K562 (cell line): ENCODE measurements at regions not wholly inside any gene's neighbourhood (a gene's known extent, or its start where the extent isn't known, plus 50 kb on each side); places are given as distances from the start of the nearest gene placed in this dataset.

Experiments used
- ATAC-seq: fragments of 200-7000 bp; cut with Tn5 transposase; 3 replicates; pipeline ENCODE4 v1.9.1; 2020; ENCODE audit warnings: moderate library complexity
- BruUV-seq: library from RNA; stranded (reverse); fragments of 400-500 nt; replicated peaks from 2 replicates; lab custom pipeline; 2021; lab: Mats Ljungman, UMichigan
- CTCF ChIA-PET: fragments of 300-600 bp; formaldehyde crosslinking; extraction: SDS; loops from one replicate; lab custom pipeline; 2021; ENCODE audit warnings: low intra/inter-chr PET ratio; lab: Yijun Ruan, JAX
- POLR2A ChIA-PET: fragments of 300-600, 350-650 bp; sonication (Branson Sonifier 250); formaldehyde crosslinking; extraction: SDS; loops from one replicate; lab custom pipeline; 2021; ENCODE audit warnings: antibody characterized with exemption, inconsistent platforms; lab: Yijun Ruan, JAX
- DNase-seq, 4 experiments: peaks; one replicate each; pipeline versions ENCODE4 v3.0.0 to v3.0.0-alpha.2; 2011 to 2018; ENCODE audit warnings: low spot score in 3 of 4, mixed read lengths in 3 of 4; ENCODE audit errors: extremely low read depth in 1 of 4
- FAIRE-seq: peaks from 2 replicates; lab custom pipeline; 2011; peaks lifted over from hg19 to GRCh38; lab: Jason Lieb, UNC
- H2AFZ ChIP-seq: 2 replicates; pipeline ENCODE4 v1.6.0; 2011; ENCODE audit warnings: low read depth, low read length, control low read depth, inconsistent platforms
- H3K27ac ChIP-seq: fragments of 200-600 bp; 3 replicates; pipeline ENCODE4 v1.8.0; 2011; ENCODE audit warnings: low read depth, mild to moderate bottlenecking, control low read depth, inconsistent platforms, low read length, moderate library complexity, mixed read lengths; ENCODE audit errors: extremely low read depth
- H3K27me3 ChIP-seq, 2 experiments: fragments of 300-600 bp in 1 of 2; 2 replicates in 1 of 2; 3 replicates in 1 of 2; pipeline versions ENCODE4 v1.6.0 to v1.8.0; 2011; ENCODE audit warnings: inconsistent platforms in 2 of 2, low read length in 2 of 2, mild to moderate bottlenecking in 1 of 2, mixed read lengths in 1 of 2, moderate library complexity in 1 of 2; ENCODE audit not compliant: control insufficient read depth in 2 of 2, insufficient read depth in 2 of 2
- H3K36me3 ChIP-seq: fragments of 300-600 bp; 3 replicates; pipeline ENCODE4 v1.8.0; 2011; ENCODE audit warnings: mild to moderate bottlenecking, low read length, inconsistent platforms; ENCODE audit not compliant: control insufficient read depth, insufficient read depth
- H3K4me1 ChIP-seq, 2 experiments: fragments of 200-600 bp in 1 of 2; replicated peaks in 1 of 2; 2 replicates in 1 of 2; 3 replicates in 1 of 2; pipeline versions ENCODE4 v1.5.1 to v1.8.0; 2011; ENCODE audit warnings: inconsistent platforms in 2 of 2, low read length in 2 of 2, mild to moderate bottlenecking in 1 of 2, mixed read lengths in 1 of 2, moderate library complexity in 1 of 2; ENCODE audit not compliant: control insufficient read depth in 2 of 2, insufficient read depth in 2 of 2
- H3K4me2 ChIP-seq: 2 replicates; pipeline ENCODE4 v1.6.1; 2011; ENCODE audit warnings: low read length, control low read depth, inconsistent platforms, mixed read lengths; ENCODE audit not compliant: insufficient read depth
- H3K4me3 ChIP-seq: fragments of 200-600 bp; sonication (generic), shearing (Covaris generic); 2 replicates; pipeline ENCODE4 v1.5.1; 2016; ENCODE audit warnings: control low read depth, inconsistent platforms
- H3K79me2 ChIP-seq: fragments of 200-600 bp; 3 replicates; pipeline ENCODE4 v1.8.0; 2011; ENCODE audit warnings: low read length, inconsistent platforms; ENCODE audit not compliant: control insufficient read depth, insufficient read depth
- H3K9ac ChIP-seq, 2 experiments: 2 replicates each; pipeline versions ENCODE4 v1.6.0 to v1.6.1; 2011; ENCODE audit warnings: low read depth in 2 of 2, low read length in 2 of 2, control low read depth in 1 of 2, inconsistent platforms in 1 of 2, mild to moderate bottlenecking in 1 of 2, mixed read lengths in 1 of 2; ENCODE audit not compliant: insufficient read depth in 1 of 2
- H3K9me1 ChIP-seq: one replicate; pipeline ENCODE4 v1.6.0; 2011; ENCODE audit warnings: inconsistent platforms, mild to moderate bottlenecking, low read length, moderate library complexity; ENCODE audit not compliant: control insufficient read depth, insufficient read depth
- H3K9me3 ChIP-seq: replicated peaks from 2 replicates; pipeline ENCODE4 v1.5.1; 2011; ENCODE audit warnings: low read depth, low read length, inconsistent platforms; ENCODE audit not compliant: control insufficient read depth, insufficient read depth
- H4K20me1 ChIP-seq: replicated peaks from 2 replicates; pipeline ENCODE4 v1.6.1; 2011; ENCODE audit warnings: low read length, inconsistent platforms, mixed read lengths; ENCODE audit not compliant: control insufficient read depth, insufficient read depth
- ARID4B ChIP-seq: sonication (generic); formaldehyde crosslinking; IDR thresholded peaks from 2 replicates; pipeline ENCODE4 v1.8.0; 2022; ENCODE audit warnings: mild to moderate bottlenecking, missing genetic modification reagents
- BCOR ChIP-seq: fragments of 450-650 bp; IDR thresholded peaks from 2 replicates; pipeline ENCODE4 v1.6.1; 2016
- KDM4B ChIP-seq, 2 experiments: fragments of 450-650 bp in 1 of 2; sonication (generic) in 1 of 2; IDR thresholded peaks; 2 replicates each; pipeline ENCODE4 v1.6.1; 2016 to 2017; ENCODE audit warnings: borderline replicate concordance in 2 of 2, antibody characterized with exemption in 1 of 2, low read depth in 1 of 2, mild to moderate bottlenecking in 1 of 2
- MLX ChIP-seq, 2 experiments: fragments of 450-650 bp in 1 of 2; sonication (generic) in 1 of 2; formaldehyde crosslinking; conservative IDR thresholded peaks; 2 replicates each; pipeline versions ENCODE4 v1.4.0 to v1.8.1; 2020 to 2022; ENCODE audit warnings: mild to moderate bottlenecking in 1 of 2, missing genetic modification reagents in 1 of 2
- NCOR1 ChIP-seq: fragments of 450-650 bp; IDR thresholded peaks from 2 replicates; pipeline ENCODE4 v1.6.1; 2016; ENCODE audit warnings: mild to moderate bottlenecking, moderate library complexity
- SIN3A ChIP-seq, 2 experiments: fragments of 150-350 bp in 1 of 2; IDR thresholded peaks; 2 replicates each; pipeline ENCODE4 v1.6.1; 2011 to 2016; ENCODE audit warnings: borderline replicate concordance in 2 of 2, low read depth in 2 of 2, low read length in 2 of 2, mild to moderate bottlenecking in 2 of 2, moderate library complexity in 2 of 2; ENCODE audit not compliant: control insufficient read depth in 1 of 2
- ZFP36 ChIP-seq: fragments of 150-350 bp; IDR thresholded peaks from 2 replicates; pipeline ENCODE4 v1.6.1; 2018; ENCODE audit warnings: low read length, low read depth; ENCODE audit not compliant: partially characterized antibody
- ZNF609 ChIP-seq: sonication (generic); formaldehyde crosslinking; IDR thresholded peaks from 2 replicates; pipeline ENCODE4 v1.8.1; 2023; ENCODE audit warnings: missing genetic modification reagents, mild to moderate bottlenecking, borderline replicate concordance
- ZNF830 ChIP-seq: fragments of 250-450 bp; sonication (Bioruptor Pico); IDR thresholded peaks from 2 replicates; pipeline ENCODE4 v1.5.0; 2021; ENCODE audit warnings: mild to moderate bottlenecking
- WGBS: fragments of 100-300 bp; shearing (Covaris generic); methylation state at CpG from one replicate; pipeline ENCODE4 v1.1.6; 2016; ENCODE audit warnings: low coverage, mixed read lengths; ENCODE audit not compliant: insufficient coverage; ENCODE audit errors: missing lambda C conversion rate; 5-methylcytosine and 5-hydroxymethylcytosine counted together
- in situ Hi-C: fragments of 300-500 bp; cut with MboI; formaldehyde crosslinking; loops from 4 replicates; pipeline ENCODE4 v1.15.0; 2018; ENCODE audit warnings: inconsistent platforms, mixed read lengths
- intact Hi-C: fragments of 100-400 bp; cut with micrococcal nuclease; formaldehyde crosslinking; loops from 2 replicates; pipeline ENCODE4 v1.14.2; 2022

DNA sequence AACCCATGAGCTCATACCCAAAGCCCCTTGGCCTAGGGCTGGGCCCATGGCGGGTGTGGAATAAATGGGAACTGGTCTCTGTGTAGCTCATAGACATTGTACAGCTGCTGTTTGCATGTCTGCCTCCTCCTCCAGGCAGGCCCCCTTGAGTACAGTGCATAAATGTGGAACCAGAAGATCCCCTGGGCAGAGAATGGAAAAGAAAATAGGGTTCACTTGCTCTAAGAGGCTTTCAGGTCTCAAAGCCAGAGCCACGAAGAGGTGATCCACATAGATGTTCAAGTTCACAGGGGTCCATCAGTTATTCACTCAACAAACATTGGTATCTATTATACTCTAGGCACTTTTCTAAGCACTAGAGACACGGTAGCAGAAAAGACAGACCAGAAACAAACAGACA is 79.2 kb upstream of the CACNA1A start (continued):
- TF ChIP-seq ARID4B (CRISPR knock-in tag): no peak
- TF ChIP-seq, all 486 proteins: peak for 5

DNA sequence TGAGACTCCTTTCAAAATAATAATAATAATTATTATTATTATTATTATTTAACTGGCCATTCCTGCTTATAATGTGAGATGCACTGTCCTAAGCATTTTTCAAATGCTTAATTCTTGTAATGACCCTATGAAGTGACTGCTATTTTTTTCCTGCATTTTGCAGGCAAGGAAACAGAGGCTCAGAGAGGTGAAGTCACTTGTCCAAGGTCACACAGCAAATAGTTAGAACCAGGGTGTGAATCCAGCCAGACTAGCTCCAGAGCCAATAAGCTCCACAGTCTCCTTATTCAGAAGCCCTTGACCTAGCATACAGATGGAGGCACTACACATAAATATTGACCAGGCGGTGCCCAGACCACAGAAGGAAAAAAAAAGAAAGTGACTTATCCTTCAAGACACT is 77.5 kb upstream of the CACNA1A start:
- H3K36me3 ChIP-seq: no peaks in the 10 kb centered on the region
- no peaks in the 10 kb centered on the region for H3K79me2 ChIP-seq
- H4K20me1 ChIP-seq: no peaks in the 10 kb centered on the region; the same call in 1 of the 2 replicates
- no peak overlapping the region for H3K4me2 ChIP-seq
- WGBS: 0% methylated on average over 1 of the region's 1 CpG
- ChIA-PET CTCF (no interaction called here), POLR2A (interaction anchor here (0.6 kb wide), 1 partner anchor 169 kb away, joined by 3 read pairs; no protein-coding TSS in a partner anchor)
- intact Hi-C loops (loop anchor here (10.0 kb wide), 1 partner anchor 139 kb away; no protein-coding TSS in a partner anchor), in situ Hi-C loops (loop anchor here (25.0 kb wide), 1 partner anchor 479 kb away; the partner anchor contains the start of genes MISP3 and PALM3)
- FAIRE-seq (no peak), ATAC-seq (no peak), DNase-seq (no peak)
- H3K9me3 ChIP-seq: no peaks in the 10 kb centered on the region
- 0 out of 5 replicates have a peak, but pooled peaks cover 0 to 4% of the 10 kb centered on the region in 2 experiments for H3K27me3 ChIP-seq
- H3K9ac ChIP-seq: no peak overlapping the region
- H3K9me1 ChIP-seq: no peaks in the 10 kb centered on the region
- no TSS peak for BruUV-seq
- H2AFZ ChIP-seq: no peak overlapping the region
- no peaks in the 10 kb centered on the region for H3K4me1 ChIP-seq
- H3K4me3 ChIP-seq: no peak overlapping the region
- no peak overlapping the region for H3K27ac ChIP-seq
- TF ChIP-seq KDM4B (IDR thresholded peaks at IDR 0.05; ENCODE audit: borderline replicate concordance in 2 of 2, low read depth in 1 of 2) (no peak), NCOR1 (no peak), BCOR (peak; percentile 58; the same call in 1 of the 2 replicates), ZNF830 (CRISPR knock-in tag) (no peak), ZFP36 (peak; percentile 61), SIN3A (IDR thresholded peaks at IDR 0.05; ENCODE audit: borderline replicate concordance in 2 of 2, control insufficient read depth in 1 of 2, low read depth in 2 of 2, low read length in 2 of 2) (no peak), MLX (CRISPR knock-in tag; conservative IDR thresholded peaks at IDR 0.05) (no peak), ZNF609 (CRISPR knock-in tag) (no peak)
